ENCODE measurements at regions not wholly inside any gene's neighbourhood (a gene's known extent, or its start where the extent isn't known, plus 50 kb on each side); places are given as distances from the start of the nearest gene placed in this dataset.

DNA sequence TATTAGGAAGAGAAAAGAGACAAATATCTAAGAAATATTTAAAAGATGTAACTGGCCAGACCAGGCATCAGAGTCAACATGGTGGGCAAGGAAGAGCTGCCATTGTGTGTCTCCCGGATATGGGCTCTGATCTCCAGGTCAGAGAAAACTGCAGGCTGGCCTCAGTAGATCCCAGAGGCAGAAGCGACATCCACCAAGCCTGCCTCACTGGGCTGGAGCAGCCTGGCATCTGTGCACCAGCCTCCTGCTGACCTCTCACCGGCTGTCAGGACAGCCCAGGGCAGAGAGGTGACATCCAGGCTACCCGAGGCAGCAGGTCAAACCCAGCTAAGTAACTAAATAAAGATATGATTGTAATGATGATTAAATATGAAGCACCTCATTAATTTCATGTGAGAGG is 162.8 kb upstream of the TNRC6C start:
- Histone ChIP-seq H3K36me3 (ENCODE audit: control insufficient read depth, insufficient read depth, low read length) (no peaks in the 10 kb centered on the region), H2AFZ (ENCODE audit: low read depth, low read length) (no peak overlapping the region), H3K9me1 (ENCODE audit: control insufficient read depth, insufficient read depth, low read length) (no peaks in the 10 kb centered on the region), H3K4me1 (replicated peaks in 1 of 2; ENCODE audit: control insufficient read depth in 2 of 2, insufficient read depth in 2 of 2, low read length in 2 of 2) (no peaks in the 10 kb centered on the region), H3K9ac (ENCODE audit: insufficient read depth in 1 of 2, low read depth in 2 of 2, low read length in 2 of 2) (no peak overlapping the region), H3K79me2 (ENCODE audit: control insufficient read depth, insufficient read depth, low read length) (no peaks in the 10 kb centered on the region), H3K27me3 (ENCODE audit: control insufficient read depth in 2 of 2, insufficient read depth in 2 of 2, low read length in 2 of 2) (peaks cover 57 to 70% of the 10 kb centered on the region in 2 experiments), H3K9me3 (replicated peaks; ENCODE audit: control insufficient read depth, insufficient read depth, low read depth, low read length) (no peaks in the 10 kb centered on the region; the same call in 1 of the 2 replicates), H4K20me1 (replicated peaks; ENCODE audit: control insufficient read depth, insufficient read depth, low read length) (peaks cover 8% of the 10 kb centered on the region; the same call in 1 of the 2 replicates), H3K4me2 (ENCODE audit: insufficient read depth, low read length) (no peak overlapping the region), H3K27ac (ENCODE audit: extremely low read depth, low read depth, low read length) (no peak overlapping the region), H3K4me3 (no peak overlapping the region)
- intact Hi-C loops (cut with micrococcal nuclease): no loop called here
- in situ Hi-C loops (cut with MboI): no loop called here
- CTCF ChIA-PET (ENCODE audit: low intra/inter-chr PET ratio): no interaction called here
- no peak for ATAC-seq
- BruUV-seq (replicated peaks): no TSS peak
- POLR2A ChIA-PET: no interaction called here
- no peak for DNase-seq (ENCODE audit: extremely low read depth in 1 of 4, low spot score in 3 of 4)
- no peak for FAIRE-seq
- WGBS (ENCODE audit: insufficient coverage, low coverage, missing lambda C conversion rate): 2% methylated on average over 4 of the region's 4 CpGs
- TF ChIP-seq GATAD2A (IDR thresholded peaks at IDR 0.05): no peak
- TF ChIP-seq XRCC4 (IDR thresholded peaks at IDR 0.05; ENCODE audit: extremely low read depth, insufficient read depth, insufficient read length): no peak
- TF ChIP-seq, protein P1, sequence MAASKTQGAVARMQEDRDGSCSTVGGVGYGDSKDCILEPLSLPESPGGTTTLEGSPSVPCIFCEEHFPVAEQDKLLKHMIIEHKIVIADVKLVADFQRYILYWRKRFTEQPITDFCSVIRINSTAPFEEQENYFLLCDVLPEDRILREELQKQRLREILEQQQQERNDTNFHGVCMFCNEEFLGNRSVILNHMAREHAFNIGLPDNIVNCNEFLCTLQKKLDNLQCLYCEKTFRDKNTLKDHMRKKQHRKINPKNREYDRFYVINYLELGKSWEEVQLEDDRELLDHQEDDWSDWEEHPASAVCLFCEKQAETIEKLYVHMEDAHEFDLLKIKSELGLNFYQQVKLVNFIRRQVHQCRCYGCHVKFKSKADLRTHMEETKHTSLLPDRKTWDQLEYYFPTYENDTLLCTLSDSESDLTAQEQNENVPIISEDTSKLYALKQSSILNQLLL (CRISPR knock-in tag; IDR thresholded peaks at IDR 0.05; ENCODE audit: borderline replicate concordance): no peak
- no peak for TF ChIP-seq POLR2G (IDR thresholded peaks at IDR 0.05; ENCODE audit: low read depth, low read length)
- no peak for TF ChIP-seq NCOA2 (IDR thresholded peaks at IDR 0.05; ENCODE audit: partially characterized antibody in 2 of 2)
- TF ChIP-seq ZNF830 (CRISPR knock-in tag; IDR thresholded peaks at IDR 0.05): no peak
- no peak for TF ChIP-seq ZNF347 (CRISPR knock-in tag; IDR thresholded peaks at IDR 0.05; ENCODE audit: low read depth)
- no peak for TF ChIP-seq SIX5 (IDR thresholded peaks at IDR 0.05; ENCODE audit: borderline replicate concordance in 1 of 2, insufficient read depth in 1 of 2, low read depth in 1 of 2, low read length in 2 of 2)
- TF ChIP-seq, protein P2, sequence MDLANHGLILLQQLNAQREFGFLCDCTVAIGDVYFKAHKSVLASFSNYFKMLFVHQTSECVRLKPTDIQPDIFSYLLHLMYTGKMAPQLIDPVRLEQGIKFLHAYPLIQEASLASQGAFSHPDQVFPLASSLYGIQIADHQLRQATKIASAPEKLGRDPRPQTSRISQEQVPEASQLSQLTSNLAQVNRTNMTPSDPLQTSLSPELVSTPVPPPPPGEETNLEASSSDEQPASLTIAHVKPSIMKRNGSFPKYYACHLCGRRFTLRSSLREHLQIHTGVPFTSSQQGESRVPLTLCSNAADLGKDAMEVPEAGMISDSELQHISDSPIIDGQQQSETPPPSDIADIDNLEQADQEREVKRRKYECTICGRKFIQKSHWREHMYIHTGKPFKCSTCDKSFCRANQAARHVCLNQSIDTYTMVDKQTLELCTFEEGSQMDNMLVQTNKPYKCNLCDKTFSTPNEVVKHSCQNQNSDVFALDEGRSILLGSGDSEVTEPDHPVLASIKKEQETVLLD (IDR thresholded peaks at IDR 0.05): no peak
